ENCODE measurements at regions not wholly inside any gene's neighbourhood (a gene's known extent, or its start where the extent isn't known, plus 50 kb on each side); places are given as distances from the start of the nearest gene placed in this dataset.

- no peak for TF ChIP-seq EZH2 (IDR thresholded peaks at IDR 0.05; ENCODE audit: borderline replicate concordance, insufficient read depth, low read depth, low read length, poor library complexity, severe bottlenecking)
- TF ChIP-seq CTCF (IDR thresholded peaks at IDR 0.05) = no peak
Observed at GRCh38 chr3:150253622-150254021, 154.5 kb upstream of the TSC22D2 start.

GRCh38 chr3:150252462-150252861 is 155.6 kb upstream of the TSC22D2 start:
- TF ChIP-seq EZH2 (IDR thresholded peaks at IDR 0.05; ENCODE audit: borderline replicate concordance, insufficient read depth, low read depth, low read length, poor library complexity, severe bottlenecking) (no peak), CTCF (IDR thresholded peaks at IDR 0.05) (no peak)
- no peaks in the 10 kb centered on the region for H3K9me3 Mint-ChIP-seq (ENCODE audit: insufficient read depth)
- no peak overlapping the region for H3K4me3 ChIP-seq (ENCODE audit: control extremely low read depth in 1 of 5, extremely low read depth in 1 of 5, insufficient read depth in 1 of 5, low read depth in 2 of 5, low read length in 4 of 5)
- no peak overlapping the region for H3K9ac ChIP-seq (ENCODE audit: low read length)
- H3K4me1 Mint-ChIP-seq = peaks cover 2% of the 10 kb centered on the region
- H3K79me2 ChIP-seq (ENCODE audit: control insufficient read depth, insufficient read depth, low read length) = no peaks in the 10 kb centered on the region
- no peak overlapping the region for H3K4me3 Mint-ChIP-seq
- H2AFZ ChIP-seq (ENCODE audit: insufficient read depth, low read depth, low read length, poor library complexity, severe bottlenecking) = no peak overlapping the region
- H3K27ac ChIP-seq (ENCODE audit: low read length in 2 of 2) = no peak overlapping the region
- ChIA-PET CTCF (no interaction called here), POLR2A (no interaction called here)
- no peaks in the 10 kb centered on the region for H3K36me3 ChIP-seq (replicated peaks in 1 of 2; ENCODE audit: control extremely low read depth in 1 of 2, control insufficient read depth in 1 of 2, extremely low read depth in 1 of 2, insufficient read depth in 2 of 2, low read length in 1 of 2)
- peaks cover 41% of the 10 kb centered on the region for H3K27me3 Mint-ChIP-seq
- no CpG with 5 or more reads among the region's 2 CpGs for WGBS (ENCODE audit: insufficient coverage)
- DNase-seq (no peak), ATAC-seq (ENCODE audit: low read depth) (no peak)
- no peaks in the 10 kb centered on the region for H3K9me3 ChIP-seq (ENCODE audit: control extremely low read depth in 1 of 3, control insufficient read depth in 2 of 3, insufficient read depth in 1 of 3, low read length in 2 of 3)
- H3K27me3 ChIP-seq (replicated peaks in 1 of 4; ENCODE audit: control extremely low read depth in 1 of 4, control insufficient read depth in 3 of 4, insufficient read depth in 4 of 4, low read length in 3 of 4) = peaks cover 0 to 9% (median 0%) of the 10 kb centered on the region in 4 experiments
- no peaks in the 10 kb centered on the region for H4K20me1 ChIP-seq (ENCODE audit: control insufficient read depth, insufficient read depth, low read length, poor library complexity, severe bottlenecking)
- intact Hi-C loops (cut with micrococcal nuclease) = no loop called here
- no peaks in the 10 kb centered on the region for H3K4me1 ChIP-seq (ENCODE audit: control insufficient read depth in 2 of 2, insufficient read depth in 2 of 2, low read length in 2 of 2)
- no peak overlapping the region for H3K27ac Mint-ChIP-seq
- no peak overlapping the region for H3K4me2 ChIP-seq (replicated peaks; ENCODE audit: low read depth, low read length, poor library complexity, severe bottlenecking)

More at GRCh38 chr3:150253622-150254021, 154.5 kb upstream of the TSC22D2 start:
- H3K4me3 ChIP-seq (ENCODE audit: control extremely low read depth in 1 of 5, extremely low read depth in 1 of 5, insufficient read depth in 1 of 5, low read depth in 2 of 5, low read length in 4 of 5) = no peak overlapping the region
- no peak overlapping the region for H3K4me3 Mint-ChIP-seq
- H3K27ac ChIP-seq (ENCODE audit: low read length in 2 of 2) = no peak overlapping the region
- H3K9ac ChIP-seq (ENCODE audit: low read length) = no peak overlapping the region
- no peaks in the 10 kb centered on the region for H4K20me1 ChIP-seq (ENCODE audit: control insufficient read depth, insufficient read depth, low read length, poor library complexity, severe bottlenecking)
- H3K9me3 Mint-ChIP-seq (ENCODE audit: insufficient read depth) = no peaks in the 10 kb centered on the region
- H3K4me2 ChIP-seq (replicated peaks; ENCODE audit: low read depth, low read length, poor library complexity, severe bottlenecking) = no peak overlapping the region
- H3K27me3 Mint-ChIP-seq = peaks cover 34% of the 10 kb centered on the region
- ATAC-seq (ENCODE audit: low read depth) (no peak), DNase-seq (no peak)
- no peaks in the 10 kb centered on the region for H3K4me1 Mint-ChIP-seq
- intact Hi-C loops (cut with micrococcal nuclease) = no loop called here
- H2AFZ ChIP-seq (ENCODE audit: insufficient read depth, low read depth, low read length, poor library complexity, severe bottlenecking) = no peak overlapping the region
- no peaks in the 10 kb centered on the region for H3K36me3 ChIP-seq (replicated peaks in 1 of 2; ENCODE audit: control extremely low read depth in 1 of 2, control insufficient read depth in 1 of 2, extremely low read depth in 1 of 2, insufficient read depth in 2 of 2, low read length in 1 of 2)
- H3K27me3 ChIP-seq (replicated peaks in 1 of 4; ENCODE audit: control extremely low read depth in 1 of 4, control insufficient read depth in 3 of 4, insufficient read depth in 4 of 4, low read length in 3 of 4) = peaks cover 0 to 7% (median 0%) of the 10 kb centered on the region in 4 experiments
- H3K79me2 ChIP-seq (ENCODE audit: control insufficient read depth, insufficient read depth, low read length) = no peaks in the 10 kb centered on the region
- no peaks in the 10 kb centered on the region for H3K9me3 ChIP-seq (ENCODE audit: control extremely low read depth in 1 of 3, control insufficient read depth in 2 of 3, insufficient read depth in 1 of 3, low read length in 2 of 3)
- POLR2A ChIA-PET = no interaction called here
- CTCF ChIA-PET = no interaction called here
- no peaks in the 10 kb centered on the region for H3K4me1 ChIP-seq (ENCODE audit: control insufficient read depth in 2 of 2, insufficient read depth in 2 of 2, low read length in 2 of 2)
- H3K27ac Mint-ChIP-seq = no peak overlapping the region
- WGBS (ENCODE audit: insufficient coverage) = 8% methylated on average over 2 of the region's 3 CpGs
